Epidermal melanocyte (primary cell): ENCODE measurements at regions not wholly inside any gene's neighbourhood (a gene's known extent, or its start where the extent isn't known, plus 50 kb on each side); places are given as distances from the start of the nearest gene placed in this dataset.
A peak's percentile ranks its signal among the peaks of the same experiment; 100 is the strongest.
"Not testable (repeated sequence)": the region's sequence is repeated elsewhere in the genome, so short reads cannot be mapped to it uniquely, and the experiment has no call there.

Experiments
- DNase-seq: peaks from one replicate; pipeline ENCODE4 v3.0.0; 2011; ENCODE audit warnings: low spot score; ENCODE audit not compliant: insufficient read length

- DNase-seq = peak; percentile 10
These were observed 130.5 kb upstream of the UNC5B start for GRCh38 chr10:71081912-71082311.

- DNase-seq = peak; percentile 3
These were observed 129.2 kb upstream of the UNC5B start for GRCh38 chr10:71082960-71083715.

GRCh38 chr10:71083716-71083975 is 128.7 kb upstream of the UNC5B start:
- no peak for DNase-seq

GRCh38 chr10:71084061-71084817 is 128.1 kb upstream of the UNC5B start:
- peak; percentile 6 for DNase-seq

- peak; percentile 11 for DNase-seq
These were observed 127.6 kb upstream of the UNC5B start for GRCh38 chr10:71084818-71085126.

- peak; percentile 9 for DNase-seq
These were observed 126.5 kb upstream of the UNC5B start for GRCh38 chr10:71085689-71086438.

GRCh38 chr10:71086439-71087080 is 125.8 kb upstream of the UNC5B start:
- peak; percentile 5 for DNase-seq

GRCh38 chr10:71087622-71088021 is 124.7 kb upstream of the UNC5B start:
- DNase-seq = no peak

GRCh38 chr10:71088054-71088453 is 124.3 kb upstream of the UNC5B start:
- DNase-seq = peak; percentile 10

GRCh38 chr10:71088578-71088977 is 123.8 kb upstream of the UNC5B start:
- DNase-seq = not testable (repeated sequence)

GRCh38 chr10:71089162-71089561 is 123.2 kb upstream of the UNC5B start:
- peak; percentile 9 for DNase-seq

- DNase-seq = no peak
These were observed 122.0 kb upstream of the UNC5B start for GRCh38 chr10:71090330-71090729.

- DNase-seq = no peak
These were observed 121.6 kb upstream of the UNC5B start for GRCh38 chr10:71090801-71091200.

- DNase-seq = no peak
These were observed 119.5 kb upstream of the UNC5B start for GRCh38 chr10:71092812-71093401.

GRCh38 chr10:71093531-71093930 is 118.8 kb upstream of the UNC5B start:
- DNase-seq = no peak

GRCh38 chr10:71094712-71095390 is 117.5 kb upstream of the UNC5B start:
- no peak for DNase-seq

GRCh38 chr10:71099731-71100361 is 112.5 kb upstream of the UNC5B start:
- DNase-seq = no peak

- DNase-seq = no peak
These were observed 108.4 kb upstream of the UNC5B start for GRCh38 chr10:71103961-71104360.

GRCh38 chr10:71106151-71106550 is 106.2 kb upstream of the UNC5B start:
- DNase-seq = not testable (repeated sequence)

- not testable (repeated sequence) for DNase-seq
These were observed 105.3 kb upstream of the UNC5B start for GRCh38 chr10:71107117-71107516.
